ENCODE measurements at regions not wholly inside any gene's neighbourhood (a gene's known extent, or its start where the extent isn't known, plus 50 kb on each side); places are given as distances from the start of the nearest gene placed in this dataset.

GRCh38 chr18:73666772-73667171, 480.9 kb downstream of the FBXO15 start:
- TF ChIP-seq CTCF (conservative IDR thresholded peaks at IDR 0.05), result no peak
- TF ChIP-seq ZFX (IDR thresholded peaks at IDR 0.05), result no peak

All from C4-2B (cell line).